Neural progenitor cell (in vitro differentiated cells): ENCODE measurements at regions not wholly inside any gene's neighbourhood (a gene's known extent, or its start where the extent isn't known, plus 50 kb on each side); places are given as distances from the start of the nearest gene placed in this dataset.

Source experiments
- CTCF ChIP-seq: fragments of 200-600 bp; sonication (generic); IDR thresholded peaks from 2 replicates; pipeline ENCODE4 v1.5.1; 2017; ENCODE audit warnings: antibody characterized with exemption, mild to moderate bottlenecking
- EZH2 ChIP-seq: fragments of 200-600 bp; sonication (generic); IDR thresholded peaks from 2 replicates; pipeline ENCODE4 v1.6.1; 2017; ENCODE audit warnings: antibody characterized with exemption, mild to moderate bottlenecking, moderate library complexity
- EZH2phosphoT487 ChIP-seq: fragments of 200-600 bp; sonication (generic); IDR thresholded peaks from 2 replicates; pipeline ENCODE4 v1.6.1; 2017; ENCODE audit warnings: antibody characterized with exemption

GRCh38 chr22:48082284-48082683 lies 1319.8 kb downstream of the TBC1D22A start:
- TF ChIP-seq EZH2 (no peak), CTCF (no peak), EZH2phosphoT487 (no peak)
